ENCODE measurements at regions not wholly inside any gene's neighbourhood (a gene's known extent, or its start where the extent isn't known, plus 50 kb on each side); places are given as distances from the start of the nearest gene placed in this dataset.

DNA sequence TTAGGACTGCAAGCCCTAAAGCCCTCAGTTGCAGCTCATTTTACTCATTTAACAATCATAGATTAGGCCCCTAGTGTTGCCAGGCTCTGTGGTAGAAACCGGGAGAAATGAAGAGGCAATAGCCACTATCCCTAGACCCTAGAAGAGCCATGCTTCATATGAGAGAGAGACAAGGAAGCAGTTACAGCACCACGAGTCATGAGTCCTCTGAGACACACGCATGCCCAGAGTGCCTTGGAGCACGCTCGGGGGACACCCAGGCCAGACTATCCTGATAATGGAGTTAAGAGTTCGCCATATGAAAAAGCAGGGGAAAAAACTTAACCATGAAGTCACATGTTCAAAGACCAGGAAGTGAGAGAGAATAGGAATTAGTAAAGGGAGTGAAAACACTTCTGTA lies 321.5 kb upstream of the PKDCC start:
- Histone ChIP-seq H3K4me1 (peaks cover 0 to 6% (median 0%) of the 10 kb centered on the region in 3 donors), H3K4me3 (no peak overlapping the region), H3K27ac (no peak overlapping the region), H3K9me3 (no peaks in the 10 kb centered on the region), H3K27me3 (no peaks in the 10 kb centered on the region), H3K36me3 (no peaks in the 10 kb centered on the region)
- TF ChIP-seq, protein P1, sequence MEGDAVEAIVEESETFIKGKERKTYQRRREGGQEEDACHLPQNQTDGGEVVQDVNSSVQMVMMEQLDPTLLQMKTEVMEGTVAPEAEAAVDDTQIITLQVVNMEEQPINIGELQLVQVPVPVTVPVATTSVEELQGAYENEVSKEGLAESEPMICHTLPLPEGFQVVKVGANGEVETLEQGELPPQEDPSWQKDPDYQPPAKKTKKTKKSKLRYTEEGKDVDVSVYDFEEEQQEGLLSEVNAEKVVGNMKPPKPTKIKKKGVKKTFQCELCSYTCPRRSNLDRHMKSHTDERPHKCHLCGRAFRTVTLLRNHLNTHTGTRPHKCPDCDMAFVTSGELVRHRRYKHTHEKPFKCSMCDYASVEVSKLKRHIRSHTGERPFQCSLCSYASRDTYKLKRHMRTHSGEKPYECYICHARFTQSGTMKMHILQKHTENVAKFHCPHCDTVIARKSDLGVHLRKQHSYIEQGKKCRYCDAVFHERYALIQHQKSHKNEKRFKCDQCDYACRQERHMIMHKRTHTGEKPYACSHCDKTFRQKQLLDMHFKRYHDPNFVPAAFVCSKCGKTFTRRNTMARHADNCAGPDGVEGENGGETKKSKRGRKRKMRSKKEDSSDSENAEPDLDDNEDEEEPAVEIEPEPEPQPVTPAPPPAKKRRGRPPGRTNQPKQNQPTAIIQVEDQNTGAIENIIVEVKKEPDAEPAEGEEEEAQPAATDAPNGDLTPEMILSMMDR (IDR thresholded peaks at IDR 0.05), result no peak
- no peak for TF ChIP-seq POLR2A (IDR thresholded peaks at IDR 0.05)
- 81 to 97% methylated on average over 6 of the region's 6 CpGs for WGBS, 2 donors
- intact Hi-C loops (cut with DNase I), result no loop called here
- no peak for DNase-seq

DNA sequence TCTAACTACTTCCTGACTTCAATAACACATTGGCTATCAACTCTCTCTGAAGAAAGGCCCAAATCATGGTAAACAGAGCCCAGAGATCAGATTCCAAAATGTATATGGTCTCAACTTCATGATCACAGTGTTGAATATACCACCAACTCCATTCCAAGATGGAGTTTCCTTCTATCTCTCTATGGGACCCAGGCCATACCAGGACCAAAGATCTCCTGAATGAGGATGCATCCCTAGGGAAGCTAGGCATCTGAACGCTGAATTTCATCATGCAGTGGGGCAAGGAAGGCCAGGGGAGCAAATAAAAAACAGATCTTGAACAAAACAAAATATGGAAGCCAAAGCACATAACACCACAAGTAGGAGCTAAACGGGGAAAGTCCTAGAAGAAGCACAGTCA lies 320.7 kb upstream of the PKDCC start:
- WGBS, 2 donors, result 74 to 88% methylated on average over 2 of the region's 2 CpGs
- TF ChIP-seq, protein P1 (IDR thresholded peaks at IDR 0.05), result no peak
- no peak for TF ChIP-seq POLR2A (IDR thresholded peaks at IDR 0.05)
- Histone ChIP-seq H3K27me3 (no peaks in the 10 kb centered on the region), H3K36me3 (no peaks in the 10 kb centered on the region), H3K4me1 (peaks cover 0 to 6% (median 0%) of the 10 kb centered on the region in 3 donors), H3K9me3 (no peaks in the 10 kb centered on the region), H3K4me3 (no peak overlapping the region), H3K27ac (no peak overlapping the region)
- DNase-seq, result no peak
- intact Hi-C loops (cut with DNase I), result no loop called here

DNA sequence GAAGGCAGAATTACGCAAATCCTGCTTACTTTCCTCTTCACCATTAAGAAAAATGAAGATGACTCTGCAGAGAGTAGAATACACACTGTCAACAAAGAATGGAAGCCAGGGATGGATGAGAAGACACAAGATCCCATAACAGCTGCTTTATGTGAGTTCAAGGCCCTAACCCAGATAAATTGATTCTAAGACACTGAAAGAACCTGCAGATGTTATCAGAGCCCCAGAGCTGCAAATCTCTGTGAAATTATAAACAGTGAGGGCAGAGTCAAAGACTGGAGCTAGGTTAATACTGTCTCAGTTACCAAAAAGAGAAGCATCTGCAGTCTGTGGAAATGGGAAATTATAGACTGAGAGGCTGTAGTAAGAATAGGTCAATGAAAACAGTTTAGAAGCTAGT lies 320.1 kb upstream of the PKDCC start:
- Histone ChIP-seq H3K27ac (no peak overlapping the region), H3K9me3 (no peaks in the 10 kb centered on the region), H3K4me1 (peaks cover 0 to 4% (median 0%) of the 10 kb centered on the region in 3 donors), H3K4me3 (no peak overlapping the region), H3K36me3 (no peaks in the 10 kb centered on the region), H3K27me3 (no peaks in the 10 kb centered on the region)
- WGBS, 2 donors, result 32 to 39% methylated on average over 1 of the region's 1 CpG
- TF ChIP-seq, protein P1 (IDR thresholded peaks at IDR 0.05), result no peak
- TF ChIP-seq POLR2A (IDR thresholded peaks at IDR 0.05), result no peak
- intact Hi-C loops (cut with DNase I), result no loop called here
- no peak for DNase-seq

DNA sequence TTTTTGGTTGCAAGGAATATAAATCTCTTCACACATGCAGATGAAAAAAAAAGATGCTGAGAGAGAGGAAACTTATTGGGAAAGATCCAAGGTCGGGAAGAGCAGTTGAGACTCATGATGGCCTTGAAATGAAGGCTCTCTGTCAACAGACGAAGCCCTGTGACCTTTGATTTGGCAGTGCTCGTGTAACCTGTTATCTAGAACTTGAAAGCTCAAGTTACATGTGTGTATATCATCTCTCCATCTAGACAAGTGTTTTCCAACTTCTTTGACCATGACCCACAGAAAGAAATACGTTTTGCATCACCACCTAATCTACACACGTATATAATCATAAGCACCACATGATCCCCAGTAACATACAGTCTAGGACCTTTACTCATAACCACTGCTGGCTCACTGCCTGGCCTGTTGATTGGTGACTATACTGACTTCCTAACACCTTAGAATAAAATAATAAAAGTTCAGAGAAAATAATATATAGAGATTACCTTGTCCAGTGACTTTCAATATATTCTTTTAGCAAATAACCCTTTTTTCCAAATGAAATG lies 319.0 kb upstream of the PKDCC start:
- Histone ChIP-seq H3K36me3 (no peaks in the 10 kb centered on the region), H3K27me3 (no peaks in the 10 kb centered on the region), H3K27ac (no peak overlapping the region), H3K4me3 (no peak overlapping the region), H3K4me1 (no peaks in the 10 kb centered on the region), H3K9me3 (no peaks in the 10 kb centered on the region)
- 39 to 46% methylated on average over 5 of the region's 5 CpGs for WGBS, 2 donors
- DNase-seq, result no peak
- TF ChIP-seq, protein P1 (IDR thresholded peaks at IDR 0.05), result no peak
- TF ChIP-seq POLR2A (IDR thresholded peaks at IDR 0.05), result no peak
- intact Hi-C loops (cut with DNase I), result no loop called here

DNA sequence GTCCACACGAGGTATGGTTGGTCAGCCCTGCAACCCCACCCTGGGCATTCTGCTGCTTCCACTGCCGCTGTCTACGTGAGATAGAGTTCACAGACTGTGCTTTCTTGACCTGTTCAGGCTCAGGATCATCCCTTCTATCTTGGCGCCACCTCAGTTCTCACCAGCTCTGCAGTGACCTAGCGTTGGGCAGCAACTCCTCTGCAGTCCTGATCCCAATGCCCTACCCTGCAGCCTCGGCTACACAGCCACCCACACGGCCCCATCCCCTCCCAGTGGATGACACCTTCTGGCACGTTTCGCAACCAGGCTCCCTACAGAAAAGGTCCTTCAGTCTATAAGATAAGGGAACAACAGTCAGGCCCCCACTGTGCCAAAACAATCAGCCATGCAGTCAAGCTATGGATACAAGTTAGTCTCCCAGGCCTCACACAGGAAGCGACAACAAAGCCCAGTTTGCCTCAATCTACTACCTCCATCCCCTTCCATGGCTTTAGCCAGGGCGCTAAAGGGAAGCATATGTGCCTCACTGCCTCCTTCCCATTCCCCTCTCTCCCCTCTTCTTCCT lies 317.9 kb upstream of the PKDCC start:
- intact Hi-C loops (cut with DNase I), result no loop called here
- TF ChIP-seq, protein P1 (IDR thresholded peaks at IDR 0.05), result no peak
- no peak for TF ChIP-seq POLR2A (IDR thresholded peaks at IDR 0.05)
- Histone ChIP-seq H3K27me3 (no peaks in the 10 kb centered on the region), H3K4me1 (no peaks in the 10 kb centered on the region), H3K4me3 (no peak overlapping the region), H3K36me3 (no peaks in the 10 kb centered on the region), H3K9me3 (no peaks in the 10 kb centered on the region), H3K27ac (no peak overlapping the region)
- 65 to 81% methylated on average over 6 to 11 of the region's 11 CpGs for WGBS, 2 donors
- DNase-seq, result no peak

All from esophagus squamous epithelium (tissue), 5 donors.